K562 (cell line): ENCODE measurements at regions not wholly inside any gene's neighbourhood (a gene's known extent, or its start where the extent isn't known, plus 50 kb on each side); places are given as distances from the start of the nearest gene placed in this dataset.

Experiments
- ATAC-seq: fragments of 200-7000 bp; cut with Tn5 transposase; 3 replicates; pipeline ENCODE4 v1.9.1; 2020; ENCODE audit warnings: moderate library complexity
- BruUV-seq: library from RNA; stranded (reverse); fragments of 400-500 nt; replicated peaks from 2 replicates; lab custom pipeline; 2021; lab: Mats Ljungman, UMichigan
- CTCF ChIA-PET: fragments of 300-600 bp; formaldehyde crosslinking; extraction: SDS; loops from one replicate; lab custom pipeline; 2021; ENCODE audit warnings: low intra/inter-chr PET ratio; lab: Yijun Ruan, JAX
- POLR2A ChIA-PET: fragments of 300-600, 350-650 bp; sonication (Branson Sonifier 250); formaldehyde crosslinking; extraction: SDS; loops from one replicate; lab custom pipeline; 2021; ENCODE audit warnings: antibody characterized with exemption, inconsistent platforms; lab: Yijun Ruan, JAX
- DNase-seq, 4 experiments: peaks; one replicate each; pipeline versions ENCODE4 v3.0.0 to v3.0.0-alpha.2; 2011 to 2018; ENCODE audit warnings: low spot score in 3 of 4, mixed read lengths in 3 of 4; ENCODE audit errors: extremely low read depth in 1 of 4
- FAIRE-seq: peaks from 2 replicates; lab custom pipeline; 2011; peaks lifted over from hg19 to GRCh38; lab: Jason Lieb, UNC
- H2AFZ ChIP-seq: 2 replicates; pipeline ENCODE4 v1.6.0; 2011; ENCODE audit warnings: low read depth, low read length, control low read depth, inconsistent platforms
- H3K27ac ChIP-seq: fragments of 200-600 bp; 3 replicates; pipeline ENCODE4 v1.8.0; 2011; ENCODE audit warnings: low read depth, mild to moderate bottlenecking, control low read depth, inconsistent platforms, low read length, moderate library complexity, mixed read lengths; ENCODE audit errors: extremely low read depth
- H3K27me3 ChIP-seq, 2 experiments: fragments of 300-600 bp in 1 of 2; 2 replicates in 1 of 2; 3 replicates in 1 of 2; pipeline versions ENCODE4 v1.6.0 to v1.8.0; 2011; ENCODE audit warnings: inconsistent platforms in 2 of 2, low read length in 2 of 2, mild to moderate bottlenecking in 1 of 2, mixed read lengths in 1 of 2, moderate library complexity in 1 of 2; ENCODE audit not compliant: control insufficient read depth in 2 of 2, insufficient read depth in 2 of 2
- H3K36me3 ChIP-seq: fragments of 300-600 bp; 3 replicates; pipeline ENCODE4 v1.8.0; 2011; ENCODE audit warnings: mild to moderate bottlenecking, low read length, inconsistent platforms; ENCODE audit not compliant: control insufficient read depth, insufficient read depth
- H3K4me1 ChIP-seq, 2 experiments: fragments of 200-600 bp in 1 of 2; replicated peaks in 1 of 2; 2 replicates in 1 of 2; 3 replicates in 1 of 2; pipeline versions ENCODE4 v1.5.1 to v1.8.0; 2011; ENCODE audit warnings: inconsistent platforms in 2 of 2, low read length in 2 of 2, mild to moderate bottlenecking in 1 of 2, mixed read lengths in 1 of 2, moderate library complexity in 1 of 2; ENCODE audit not compliant: control insufficient read depth in 2 of 2, insufficient read depth in 2 of 2
- H3K4me2 ChIP-seq: 2 replicates; pipeline ENCODE4 v1.6.1; 2011; ENCODE audit warnings: low read length, control low read depth, inconsistent platforms, mixed read lengths; ENCODE audit not compliant: insufficient read depth
- H3K4me3 ChIP-seq: fragments of 200-600 bp; sonication (generic), shearing (Covaris generic); 2 replicates; pipeline ENCODE4 v1.5.1; 2016; ENCODE audit warnings: control low read depth, inconsistent platforms
- H3K79me2 ChIP-seq: fragments of 200-600 bp; 3 replicates; pipeline ENCODE4 v1.8.0; 2011; ENCODE audit warnings: low read length, inconsistent platforms; ENCODE audit not compliant: control insufficient read depth, insufficient read depth
- H3K9ac ChIP-seq, 2 experiments: 2 replicates each; pipeline versions ENCODE4 v1.6.0 to v1.6.1; 2011; ENCODE audit warnings: low read depth in 2 of 2, low read length in 2 of 2, control low read depth in 1 of 2, inconsistent platforms in 1 of 2, mild to moderate bottlenecking in 1 of 2, mixed read lengths in 1 of 2; ENCODE audit not compliant: insufficient read depth in 1 of 2
- H3K9me1 ChIP-seq: one replicate; pipeline ENCODE4 v1.6.0; 2011; ENCODE audit warnings: inconsistent platforms, mild to moderate bottlenecking, low read length, moderate library complexity; ENCODE audit not compliant: control insufficient read depth, insufficient read depth
- H3K9me3 ChIP-seq: replicated peaks from 2 replicates; pipeline ENCODE4 v1.5.1; 2011; ENCODE audit warnings: low read depth, low read length, inconsistent platforms; ENCODE audit not compliant: control insufficient read depth, insufficient read depth
- H4K20me1 ChIP-seq: replicated peaks from 2 replicates; pipeline ENCODE4 v1.6.1; 2011; ENCODE audit warnings: low read length, inconsistent platforms, mixed read lengths; ENCODE audit not compliant: control insufficient read depth, insufficient read depth
- CREM ChIP-seq: IDR thresholded peaks from 2 replicates; pipeline ENCODE4 v1.6.1; 2014; ENCODE audit warnings: antibody characterized with exemption, low read depth
- E2F5 ChIP-seq: sonication (generic); formaldehyde crosslinking; IDR thresholded peaks from 2 replicates; pipeline ENCODE4 v1.8.0; 2022; ENCODE audit warnings: mild to moderate bottlenecking, missing genetic modification reagents
- EGR1 ChIP-seq: fragments of 450-650 bp; conservative IDR thresholded peaks from 2 replicates; pipeline ENCODE4 v1.6.1; 2017; ENCODE audit warnings: mild to moderate bottlenecking
- ELK3 ChIP-seq: fragments of 450-650 bp; formaldehyde crosslinking; IDR thresholded peaks from 2 replicates; pipeline ENCODE4 v1.4.0; 2020; ENCODE audit warnings: mild to moderate bottlenecking
- IRF2 ChIP-seq: sonication (generic); formaldehyde crosslinking; IDR thresholded peaks from 2 replicates; pipeline ENCODE4 v1.8.1; 2022; ENCODE audit warnings: mild to moderate bottlenecking, missing genetic modification reagents
- MAFF ChIP-seq: IDR thresholded peaks from 2 replicates; pipeline ENCODE4 v1.6.1; 2012; ENCODE audit warnings: low read length, improper control_type of control experiment
- STAT5A ChIP-seq: IDR thresholded peaks from 2 replicates; pipeline ENCODE4 v1.6.1; 2012; ENCODE audit warnings: low read length, inconsistent platforms, borderline replicate concordance
- WGBS: fragments of 100-300 bp; shearing (Covaris generic); methylation state at CpG from one replicate; pipeline ENCODE4 v1.1.6; 2016; ENCODE audit warnings: low coverage, mixed read lengths; ENCODE audit not compliant: insufficient coverage; ENCODE audit errors: missing lambda C conversion rate; 5-methylcytosine and 5-hydroxymethylcytosine counted together
- in situ Hi-C: fragments of 300-500 bp; cut with MboI; formaldehyde crosslinking; loops from 4 replicates; pipeline ENCODE4 v1.15.0; 2018; ENCODE audit warnings: inconsistent platforms, mixed read lengths
- intact Hi-C: fragments of 100-400 bp; cut with micrococcal nuclease; formaldehyde crosslinking; loops from 2 replicates; pipeline ENCODE4 v1.14.2; 2022
- TF ChIP-seq, protein P1 (sequence below): sonication (generic); formaldehyde crosslinking; IDR thresholded peaks from 2 replicates; pipeline ENCODE4 v1.8.1; 2023; ENCODE audit warnings: mild to moderate bottlenecking, missing genetic modification reagents

GRCh38 chr10:130931256-130931655 lies 380.3 kb downstream of the TCERG1L start:
- CTCF ChIA-PET = no interaction called here
- no peak for DNase-seq
- in situ Hi-C loops (no loop called here), intact Hi-C loops (no loop called here)
- no peaks in the 10 kb centered on the region for H3K79me2 ChIP-seq
- no peak for TF ChIP-seq E2F5 (CRISPR knock-in tag)
- H3K27ac ChIP-seq = no peak overlapping the region
- no peak for FAIRE-seq
- H4K20me1 ChIP-seq = no peaks in the 10 kb centered on the region
- H3K9me3 ChIP-seq = no peaks in the 10 kb centered on the region
- POLR2A ChIA-PET = no interaction called here
- H2AFZ ChIP-seq = no peak overlapping the region
- H3K9me1 ChIP-seq = no peaks in the 10 kb centered on the region
- H3K9ac ChIP-seq = no peak overlapping the region
- no peak for ATAC-seq
- peaks cover 0 to 4% of the 10 kb centered on the region in 2 experiments; a peak in 1 of 5 replicates for H3K27me3 ChIP-seq
- no peaks in the 10 kb centered on the region for H3K36me3 ChIP-seq
- 0% methylated on average over 6 of the region's 7 CpGs for WGBS
- BruUV-seq = no TSS peak
- no peak overlapping the region for H3K4me3 ChIP-seq
- H3K4me1 ChIP-seq = no peaks in the 10 kb centered on the region
- H3K4me2 ChIP-seq = no peak overlapping the region

GRCh38 chr10:130932326-130933007 lies 379.1 kb downstream of the TCERG1L start:
- no peaks in the 10 kb centered on the region for H3K79me2 ChIP-seq
- CTCF ChIA-PET = no interaction called here
- no peak overlapping the region for H2AFZ ChIP-seq
- H4K20me1 ChIP-seq = no peaks in the 10 kb centered on the region
- no peak overlapping the region for H3K27ac ChIP-seq
- no peak overlapping the region for H3K9ac ChIP-seq
- no peak overlapping the region for H3K4me2 ChIP-seq
- H3K36me3 ChIP-seq = no peaks in the 10 kb centered on the region
- TF ChIP-seq, protein P1, sequence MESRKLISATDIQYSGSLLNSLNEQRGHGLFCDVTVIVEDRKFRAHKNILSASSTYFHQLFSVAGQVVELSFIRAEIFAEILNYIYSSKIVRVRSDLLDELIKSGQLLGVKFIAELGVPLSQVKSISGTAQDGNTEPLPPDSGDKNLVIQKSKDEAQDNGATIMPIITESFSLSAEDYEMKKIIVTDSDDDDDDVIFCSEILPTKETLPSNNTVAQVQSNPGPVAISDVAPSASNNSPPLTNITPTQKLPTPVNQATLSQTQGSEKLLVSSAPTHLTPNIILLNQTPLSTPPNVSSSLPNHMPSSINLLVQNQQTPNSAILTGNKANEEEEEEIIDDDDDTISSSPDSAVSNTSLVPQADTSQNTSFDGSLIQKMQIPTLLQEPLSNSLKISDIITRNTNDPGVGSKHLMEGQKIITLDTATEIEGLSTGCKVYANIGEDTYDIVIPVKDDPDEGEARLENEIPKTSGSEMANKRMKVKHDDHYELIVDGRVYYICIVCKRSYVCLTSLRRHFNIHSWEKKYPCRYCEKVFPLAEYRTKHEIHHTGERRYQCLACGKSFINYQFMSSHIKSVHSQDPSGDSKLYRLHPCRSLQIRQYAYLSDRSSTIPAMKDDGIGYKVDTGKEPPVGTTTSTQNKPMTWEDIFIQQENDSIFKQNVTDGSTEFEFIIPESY (CRISPR knock-in tag) = no peak
- no peak for TF ChIP-seq STAT5A
- TF ChIP-seq EGR1 = no peak
- no peak for TF ChIP-seq IRF2
- no peak for TF ChIP-seq MAFF
- no peak for TF ChIP-seq ELK3 (CRISPR knock-in tag)
- no peak for TF ChIP-seq CREM
- TF ChIP-seq, all 486 proteins: peak for 0
- Histone ChIP-seq H3K27me3 (peaks cover 0 to 4% of the 10 kb centered on the region in 2 experiments; a peak in 1 of 5 replicates), H3K4me3 (no peak overlapping the region), H3K9me3 (no peaks in the 10 kb centered on the region), H3K4me1 (no peaks in the 10 kb centered on the region), H3K9me1 (no peaks in the 10 kb centered on the region)
- DNase-seq (no peak), ATAC-seq (no peak), FAIRE-seq (no peak)
- in situ Hi-C loops = no loop called here
- intact Hi-C loops = no loop called here
- POLR2A ChIA-PET = no interaction called here
- no TSS peak for BruUV-seq
- 0% methylated on average over 12 of the region's 15 CpGs for WGBS
